HuH-7 (cell line): ENCODE measurements at regions not wholly inside any gene's neighbourhood (a gene's known extent, or its start where the extent isn't known, plus 50 kb on each side); places are given as distances from the start of the nearest gene placed in this dataset.

ENCODE experiments used
- DNase-seq: peaks from one replicate; pipeline ENCODE4 v3.0.0; 2011; ENCODE audit warnings: low spot score

DNA sequence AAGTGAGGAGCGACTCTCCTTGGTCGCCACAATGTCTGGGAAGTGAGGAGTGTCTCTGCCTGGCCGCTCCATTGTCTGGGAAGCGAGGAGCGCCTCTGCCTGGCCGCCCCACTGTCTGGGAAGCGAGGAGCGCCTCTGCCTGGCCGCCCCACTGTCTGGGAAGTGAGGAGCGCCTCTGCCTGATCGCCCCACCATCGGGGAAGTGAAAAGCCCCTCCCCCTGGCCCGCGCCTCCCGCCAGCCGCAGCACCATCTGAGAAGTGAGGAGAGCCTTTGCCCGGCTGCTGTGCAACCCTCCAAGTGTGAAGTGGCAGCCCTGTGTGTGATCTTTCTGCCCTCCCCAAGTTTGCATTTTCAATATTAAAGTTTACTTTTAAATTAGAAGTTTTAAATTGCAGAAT, 95.0 kb upstream of the PPP2R5A start:
- DNase-seq = no peak

DNA sequence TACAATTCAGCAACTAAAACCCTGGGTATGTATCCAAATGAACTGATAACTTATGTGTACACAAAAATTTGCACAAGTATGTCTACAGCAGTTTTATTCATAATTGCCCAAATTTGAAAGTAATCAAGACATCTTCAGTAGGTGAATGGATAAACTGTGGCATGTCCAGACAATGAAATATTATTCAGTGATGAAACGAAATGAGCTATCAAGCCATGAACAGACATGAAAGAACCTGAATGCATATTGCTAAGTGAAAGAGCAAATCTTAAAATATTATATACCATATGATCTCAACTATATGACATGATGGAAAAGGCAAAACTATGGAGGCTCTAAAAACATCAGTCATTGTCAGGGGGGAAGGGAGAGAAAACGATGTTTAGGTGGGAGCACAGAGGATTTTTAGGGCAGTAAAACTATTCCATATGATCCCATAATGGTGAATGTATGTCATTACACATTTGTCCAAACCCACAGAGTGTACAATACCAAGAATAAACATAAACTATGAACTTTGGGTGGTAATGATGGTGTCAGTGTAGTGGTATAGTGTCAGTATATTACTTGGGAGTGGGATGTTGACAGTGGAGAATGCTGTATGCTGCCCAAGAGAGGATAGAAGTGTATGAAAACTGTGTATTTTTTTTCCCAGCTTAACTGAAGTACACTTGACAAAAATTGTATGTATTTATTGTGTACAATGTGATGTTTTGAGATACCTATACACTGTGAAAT, 92.8 kb upstream of the PPP2R5A start:
- DNase-seq = no peak

DNA sequence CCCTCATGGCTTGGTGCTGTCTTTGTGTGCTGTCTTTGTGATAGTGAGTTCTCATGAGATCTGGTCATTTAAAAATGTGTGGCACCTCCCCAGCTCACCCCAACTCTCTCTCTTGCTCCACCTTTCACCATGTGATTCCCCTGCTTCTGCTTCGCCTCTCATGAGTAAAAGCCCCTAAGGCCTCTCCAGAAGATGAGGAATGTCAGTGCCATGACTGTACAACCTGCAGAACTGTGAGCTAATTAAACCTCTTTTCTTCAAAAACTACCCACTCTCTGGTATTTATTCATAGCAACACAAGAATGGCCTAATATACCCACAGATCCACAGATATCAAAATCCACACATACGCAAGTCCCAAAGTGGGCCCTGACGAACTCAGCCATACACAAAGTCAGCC, 88.9 kb upstream of the PPP2R5A start:
- DNase-seq = no peak

DNA sequence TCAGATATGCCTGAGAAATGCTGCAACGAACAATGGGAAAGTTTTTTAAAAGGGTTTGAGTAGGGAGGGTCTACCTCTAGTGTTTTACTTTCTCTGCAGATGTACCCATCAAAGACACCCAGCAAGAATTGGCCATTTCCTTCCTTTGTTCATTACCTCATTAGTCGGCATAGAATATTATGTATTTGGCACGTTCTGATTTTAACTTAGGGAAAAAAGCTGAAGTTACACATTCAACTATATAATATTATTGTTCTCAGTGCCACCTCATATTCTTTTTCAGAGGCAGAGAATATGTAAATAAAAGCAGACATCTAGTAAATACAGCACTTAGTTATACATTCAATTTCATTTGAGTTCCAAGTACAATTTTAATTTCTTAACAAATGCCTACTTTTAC, 83.7 kb upstream of the PPP2R5A start:
- no peak for DNase-seq

DNA sequence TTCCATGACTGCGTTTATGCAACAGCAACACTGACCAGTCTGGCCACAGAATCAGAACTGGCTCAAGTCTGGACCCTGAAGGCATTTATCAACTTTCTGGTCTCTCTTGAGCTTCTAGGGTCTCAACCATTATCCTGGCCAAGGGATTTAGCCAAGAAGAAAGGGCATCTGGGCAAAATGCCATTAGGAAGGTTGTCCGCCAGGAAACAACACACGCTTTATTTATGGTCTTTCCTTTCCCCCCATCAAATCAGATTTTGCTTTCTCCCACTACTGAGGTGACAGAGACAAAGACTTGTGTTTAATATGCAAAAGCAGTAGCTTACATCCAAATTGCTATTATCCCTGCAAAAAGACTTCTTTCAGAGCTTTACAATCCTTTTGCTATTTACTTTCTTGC, 81.6 kb upstream of the PPP2R5A start:
- DNase-seq = no peak

DNA sequence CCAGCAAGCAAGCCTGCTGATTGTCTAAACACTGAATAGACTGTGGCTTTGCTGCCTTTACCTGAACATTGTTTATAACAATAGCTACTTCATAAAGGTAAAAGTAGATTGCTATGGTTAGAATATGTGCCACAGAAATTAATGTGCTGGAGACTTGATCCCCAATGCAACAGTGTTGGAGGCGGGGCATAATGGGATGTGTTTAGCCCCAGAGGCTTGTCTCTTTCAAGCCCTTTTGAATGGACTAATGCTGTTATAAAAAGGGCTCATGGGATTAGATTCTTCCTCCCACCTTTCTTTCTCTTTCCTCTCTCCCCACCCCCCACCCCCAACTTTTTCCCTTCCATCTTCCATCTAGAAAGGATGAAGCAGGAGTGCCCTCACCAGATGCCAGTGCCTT, 80.2 kb upstream of the PPP2R5A start:
- DNase-seq = no peak

DNA sequence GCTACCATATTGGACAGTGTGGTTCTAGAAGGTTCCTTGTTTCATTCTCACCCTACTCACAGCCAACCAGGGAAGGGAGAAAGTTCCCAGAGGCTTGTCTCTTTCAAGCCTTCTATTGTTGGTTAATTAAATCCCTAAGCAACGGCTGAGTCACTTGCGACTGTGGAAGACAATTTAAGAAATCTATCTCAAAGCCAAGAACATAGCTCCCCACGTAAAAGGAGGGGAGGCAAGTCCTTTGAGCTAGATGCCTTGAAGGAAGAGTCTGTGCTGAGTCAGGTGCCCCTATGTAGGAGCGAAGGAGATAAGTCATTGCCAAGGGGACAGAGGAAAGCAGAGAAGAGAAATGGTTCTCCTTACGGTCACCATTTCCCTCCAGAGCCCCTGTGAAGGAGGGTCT, 79.4 kb upstream of the PPP2R5A start:
- no peak for DNase-seq

DNA sequence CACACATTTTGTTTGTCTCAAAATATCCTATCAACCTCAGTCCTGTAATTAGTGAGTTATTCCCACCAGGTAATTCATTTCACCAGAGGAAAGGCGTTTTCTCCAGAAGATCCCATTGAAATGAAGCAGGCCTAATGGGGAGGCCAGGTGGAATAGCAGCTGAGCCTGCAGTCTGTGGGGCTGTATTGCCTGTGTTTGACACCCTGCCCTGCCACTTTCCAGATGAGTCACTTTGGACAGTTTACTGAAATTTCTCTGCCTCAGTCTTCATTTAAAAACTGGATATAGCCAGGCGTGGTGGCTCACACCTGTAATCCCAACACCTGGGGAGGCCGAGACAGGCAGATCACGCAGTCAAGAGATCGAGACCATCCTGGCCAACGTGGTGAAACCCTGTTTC, 78.1 kb upstream of the PPP2R5A start:
- DNase-seq = no peak

DNA sequence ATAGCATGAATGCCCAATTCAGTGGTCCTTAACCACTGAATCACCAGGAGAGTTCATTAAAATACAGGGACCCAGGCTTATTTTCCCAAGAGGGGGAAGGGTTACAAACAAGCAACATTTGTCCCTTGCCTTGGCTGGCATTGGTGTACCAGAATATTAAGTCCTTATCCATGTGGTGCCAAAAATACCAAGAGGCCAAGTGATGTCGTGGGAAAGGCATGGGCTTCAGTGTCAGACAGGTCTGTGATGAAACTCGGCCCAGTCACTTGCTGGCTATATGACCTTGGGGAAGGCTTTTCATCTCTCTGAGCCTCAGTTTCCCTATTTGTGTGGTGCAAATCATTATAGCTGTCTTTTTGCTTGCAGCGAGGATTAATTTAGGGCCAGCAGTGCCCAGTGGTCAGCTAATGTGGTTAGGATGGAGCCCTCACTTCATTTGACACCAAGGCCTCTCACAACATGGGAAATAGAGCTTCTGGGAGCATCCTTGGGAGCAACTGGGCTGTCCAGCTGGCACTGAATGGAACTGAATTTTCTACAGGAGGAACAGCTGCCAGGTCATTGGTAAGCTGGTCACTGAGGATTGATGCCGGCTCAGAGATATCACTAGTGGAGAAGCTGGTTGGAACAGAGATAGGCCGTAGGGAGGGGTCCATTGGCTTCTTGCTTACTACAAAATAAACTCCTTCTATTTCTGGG, 77.2 kb upstream of the PPP2R5A start:
- DNase-seq = no peak

DNA sequence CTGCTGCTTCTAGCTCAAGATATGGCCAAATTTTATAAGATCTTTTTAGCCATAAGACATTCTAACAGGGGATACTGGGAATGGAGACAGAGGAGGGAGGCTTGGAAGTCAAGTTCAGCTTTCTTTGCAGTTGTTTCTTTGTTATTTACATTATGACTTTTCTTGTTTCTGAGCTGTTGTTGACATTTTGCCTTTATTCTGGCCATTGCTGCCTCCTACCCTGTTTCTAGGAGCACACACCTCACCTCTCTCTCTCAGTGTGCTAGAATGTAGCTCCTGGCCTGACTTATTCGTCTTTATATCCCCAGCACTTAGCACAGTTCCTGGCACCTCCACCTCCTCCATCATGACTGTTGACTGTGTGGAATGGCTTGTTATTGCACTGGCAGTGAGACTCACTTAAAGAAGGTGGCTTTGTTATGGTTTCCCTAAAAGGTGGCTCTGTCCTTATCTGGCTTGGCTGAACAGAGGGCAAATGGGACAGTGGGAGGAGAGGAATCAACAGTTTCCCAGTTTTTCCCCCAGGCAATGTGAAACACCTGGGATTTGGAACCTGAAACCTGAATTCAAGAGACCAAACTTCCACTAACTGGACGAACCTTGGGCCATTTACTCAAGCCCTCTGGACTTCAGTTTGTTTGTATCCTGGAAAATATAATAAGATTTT, 76.1 kb upstream of the PPP2R5A start:
- no peak for DNase-seq

DNA sequence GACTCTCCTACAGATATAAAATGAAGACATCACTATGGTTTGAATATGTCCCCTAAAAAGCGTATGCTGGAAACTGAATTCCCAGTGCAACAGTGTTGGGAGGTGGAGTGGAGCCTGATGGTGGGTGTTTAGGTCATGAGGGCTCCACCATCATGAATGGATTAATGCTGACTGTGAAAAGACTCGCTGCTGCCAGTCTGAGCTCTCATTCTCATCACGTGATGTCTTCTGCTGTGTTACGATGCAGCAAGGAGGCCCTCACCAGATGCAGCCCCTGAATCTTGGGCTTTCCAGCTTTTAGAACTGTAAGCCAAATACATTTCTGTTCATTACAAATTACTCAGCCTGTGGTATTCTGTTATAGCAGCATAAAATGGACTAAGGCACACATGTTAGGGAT, 73.8 kb upstream of the PPP2R5A start:
- no peak for DNase-seq

DNA sequence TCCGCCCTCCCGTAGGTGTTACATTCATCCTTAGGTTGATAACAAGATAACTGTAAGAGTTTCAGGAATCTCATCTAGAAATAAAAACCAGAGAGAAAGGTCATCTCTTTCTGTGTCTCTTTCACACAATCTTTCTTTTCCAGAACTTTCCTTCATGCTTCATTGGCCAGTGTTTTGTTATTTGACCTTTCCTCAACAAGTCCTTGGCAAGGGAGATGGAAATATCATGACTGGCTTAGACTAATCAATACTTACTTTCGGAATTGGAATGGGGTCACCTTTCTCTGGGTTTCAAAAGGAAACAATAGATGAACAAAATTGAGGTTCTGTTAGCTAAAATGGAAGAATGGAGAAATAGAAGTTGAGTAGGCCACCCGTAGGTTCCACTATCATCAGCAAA, 72.9 kb upstream of the PPP2R5A start:
- DNase-seq = no peak

DNA sequence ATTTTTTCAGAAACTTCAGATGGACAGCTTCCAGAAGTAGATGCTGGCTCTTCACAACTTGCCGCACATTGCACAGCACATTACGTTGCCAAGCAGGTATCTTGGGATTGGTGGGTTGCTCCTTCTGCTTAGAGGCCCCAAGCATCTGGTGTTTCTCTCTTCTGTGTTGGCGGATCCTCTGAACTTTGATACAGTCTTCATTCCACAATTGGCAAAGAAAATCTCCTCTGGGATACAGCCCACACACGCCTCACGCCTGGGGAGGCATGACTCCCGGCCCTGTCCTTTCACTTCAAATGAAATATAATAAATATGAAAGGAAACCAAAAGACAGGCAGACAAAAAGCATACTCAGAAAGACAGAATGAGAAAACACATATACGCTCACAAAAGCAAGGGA, 72.3 kb upstream of the PPP2R5A start:
- no peak for DNase-seq

DNA sequence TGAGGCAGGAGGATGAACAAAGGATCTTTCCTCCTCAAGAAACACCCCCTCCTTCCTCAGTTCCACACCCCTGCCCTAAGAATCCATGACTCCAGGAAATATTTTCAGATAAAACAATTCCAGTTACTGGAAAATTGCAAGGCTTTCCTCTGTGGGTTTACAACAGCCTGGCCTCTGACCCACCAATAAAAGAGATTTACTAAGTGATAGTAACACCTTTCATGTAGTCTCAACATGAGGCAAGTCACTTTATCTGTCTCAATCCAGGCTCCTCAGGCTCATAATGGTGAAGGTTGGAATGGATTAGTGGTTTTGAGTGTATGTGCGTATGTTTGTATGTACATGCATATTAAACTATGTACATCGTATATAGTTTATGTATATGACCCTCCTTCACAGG, 71.4 kb upstream of the PPP2R5A start:
- peak; percentile 24 for DNase-seq

DNA sequence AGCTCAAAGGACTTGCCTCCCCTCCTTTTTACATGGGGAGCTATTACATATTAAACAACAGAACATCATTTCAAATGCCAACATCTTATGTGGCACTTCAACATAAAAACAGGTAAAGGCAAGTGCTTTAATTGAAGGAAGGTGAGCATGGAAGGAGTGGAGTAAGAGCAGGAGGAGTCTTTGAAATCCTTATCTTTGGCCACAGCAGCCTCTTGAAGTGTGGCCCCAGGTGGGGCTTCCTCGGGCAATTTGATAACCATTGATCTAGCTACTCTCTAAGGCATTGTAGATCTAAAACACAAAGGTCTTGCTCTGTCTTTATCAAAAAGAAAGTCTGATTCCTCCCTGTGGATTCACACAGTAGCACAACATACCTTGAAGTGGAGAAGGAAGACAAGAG, 70.9 kb upstream of the PPP2R5A start:
- no peak for DNase-seq

DNA sequence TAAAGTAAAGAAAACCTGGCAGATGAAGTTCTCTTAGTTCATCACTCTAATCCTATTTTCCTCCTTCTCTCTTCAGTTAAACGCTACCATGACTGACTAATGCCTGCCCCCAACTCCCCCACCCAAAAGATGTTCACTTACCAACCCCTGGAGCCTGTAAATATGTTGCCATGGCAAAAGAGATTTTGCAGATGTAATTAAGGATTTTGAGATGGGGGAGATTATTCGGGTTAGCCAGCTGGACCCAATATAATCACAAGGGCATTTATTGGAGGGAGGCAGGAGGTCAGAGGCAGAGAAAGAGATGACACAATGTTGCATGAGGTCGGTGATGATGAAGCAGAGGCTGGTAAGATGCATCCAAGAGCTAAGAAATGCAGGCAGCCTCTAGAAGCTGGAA, 69.3 kb upstream of the PPP2R5A start:
- DNase-seq = no peak

DNA sequence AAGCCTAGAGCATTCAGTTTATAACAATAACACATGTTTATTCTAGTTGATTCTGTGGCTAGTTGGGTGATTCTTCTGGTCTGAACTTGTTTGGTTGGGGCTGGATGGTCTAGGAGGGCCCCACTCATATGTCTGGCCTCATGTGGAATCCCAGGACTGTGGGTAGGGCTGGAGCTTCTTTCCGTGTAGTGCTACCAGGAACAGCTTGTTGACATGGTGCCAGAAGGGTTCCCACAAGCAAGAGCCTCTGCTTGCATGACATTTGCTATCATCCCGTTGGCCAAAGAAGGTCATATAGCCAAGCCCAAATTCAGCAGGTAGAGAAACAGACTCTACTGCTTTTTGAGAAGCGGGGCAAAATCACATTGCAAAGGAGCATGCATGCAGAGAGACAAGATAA, 67.6 kb upstream of the PPP2R5A start:
- DNase-seq = no peak

DNA sequence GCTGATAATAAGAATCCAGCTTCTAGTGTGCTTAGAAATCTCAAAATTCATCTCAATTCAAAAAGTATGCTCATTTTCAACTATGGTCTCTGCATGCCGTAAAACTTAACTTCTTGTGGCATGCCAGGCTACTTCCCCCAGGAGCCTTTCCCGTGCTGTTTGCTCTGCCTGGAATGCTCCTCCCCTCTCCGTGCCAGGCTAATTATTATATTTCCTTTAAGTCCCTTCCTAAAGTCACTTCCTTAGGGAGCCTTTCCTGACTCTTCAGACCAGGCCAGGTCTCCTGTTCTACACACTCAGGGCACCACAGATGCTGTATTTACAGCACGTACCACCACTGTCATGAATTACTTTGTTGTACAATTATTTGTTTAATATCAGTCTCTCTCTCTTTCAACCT, 67.1 kb upstream of the PPP2R5A start:
- no peak for DNase-seq

DNA sequence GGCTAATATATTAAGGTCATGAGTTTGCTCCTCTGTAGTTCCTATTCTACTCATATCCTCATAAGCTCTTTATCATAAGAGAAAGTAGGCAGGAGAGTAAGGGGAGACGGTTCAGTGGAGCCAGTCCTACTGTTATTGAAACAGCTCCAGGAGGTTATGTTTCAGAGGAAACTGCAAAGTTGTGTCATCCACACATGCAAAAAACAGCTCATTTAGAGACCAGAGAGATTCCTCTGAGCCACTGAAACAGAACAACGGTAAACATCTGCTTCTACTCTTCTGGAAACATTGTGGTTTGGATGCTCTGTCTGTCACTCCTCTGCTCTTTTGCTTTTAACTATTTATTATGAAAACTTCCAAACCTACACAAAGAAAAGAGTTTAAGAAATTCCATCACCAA, 66.3 kb upstream of the PPP2R5A start:
- no peak for DNase-seq

DNA sequence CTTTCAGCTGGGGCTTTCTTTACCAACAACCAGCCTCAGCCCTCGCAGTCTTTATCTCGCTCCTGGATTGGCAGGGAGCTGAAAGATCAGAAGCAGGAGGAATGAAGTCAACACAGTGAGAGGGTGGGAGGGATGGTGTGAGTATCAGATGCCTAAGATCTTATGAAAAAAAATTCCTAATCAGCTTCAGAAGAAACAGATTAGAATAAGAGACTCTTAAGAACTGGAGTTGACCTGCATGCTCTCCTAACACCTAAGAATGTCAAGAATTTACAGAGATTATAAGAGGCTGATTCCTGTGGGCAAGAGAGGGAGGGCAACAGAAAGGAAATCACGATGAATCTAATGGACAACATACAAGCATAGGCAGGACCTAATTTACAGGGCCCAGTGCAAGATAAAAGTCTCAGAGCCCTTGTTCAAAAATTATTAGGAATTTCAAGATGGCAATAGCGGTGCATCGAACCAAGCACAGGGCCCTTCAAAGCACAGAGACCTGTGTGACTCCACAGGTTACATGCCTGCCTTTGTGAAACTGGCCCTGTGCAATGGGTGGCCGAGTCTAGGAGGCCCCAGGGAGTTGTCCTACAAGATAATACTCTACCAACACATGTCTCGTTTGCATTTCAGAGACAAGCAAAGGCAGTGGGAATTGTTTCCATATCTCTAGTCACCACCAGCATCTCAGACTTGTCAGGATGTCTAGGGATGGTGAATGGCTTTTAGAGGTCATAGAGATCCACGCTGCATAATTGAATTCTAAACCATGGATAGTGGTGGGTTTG, 65.3 kb upstream of the PPP2R5A start:
- no peak for DNase-seq

DNA sequence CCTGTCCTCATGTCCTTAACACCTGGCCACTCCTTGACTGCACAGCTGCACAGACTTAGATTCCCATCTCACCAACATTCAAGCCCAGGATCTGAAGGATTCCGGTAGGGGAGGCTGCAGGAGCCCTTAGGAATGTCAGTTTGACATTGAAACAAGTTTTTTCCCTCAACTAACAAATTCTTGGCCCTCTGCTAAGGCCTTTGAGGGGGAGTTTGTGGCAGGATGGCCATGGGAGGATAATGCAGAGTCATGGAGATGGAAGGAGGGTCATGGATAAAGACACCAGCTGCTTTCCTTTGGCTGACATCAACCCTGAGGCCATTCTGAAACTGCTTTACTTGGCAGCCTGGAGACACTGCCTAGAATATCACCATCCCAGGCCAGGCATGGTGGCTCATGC, 63.4 kb upstream of the PPP2R5A start:
- no peak for DNase-seq

DNA sequence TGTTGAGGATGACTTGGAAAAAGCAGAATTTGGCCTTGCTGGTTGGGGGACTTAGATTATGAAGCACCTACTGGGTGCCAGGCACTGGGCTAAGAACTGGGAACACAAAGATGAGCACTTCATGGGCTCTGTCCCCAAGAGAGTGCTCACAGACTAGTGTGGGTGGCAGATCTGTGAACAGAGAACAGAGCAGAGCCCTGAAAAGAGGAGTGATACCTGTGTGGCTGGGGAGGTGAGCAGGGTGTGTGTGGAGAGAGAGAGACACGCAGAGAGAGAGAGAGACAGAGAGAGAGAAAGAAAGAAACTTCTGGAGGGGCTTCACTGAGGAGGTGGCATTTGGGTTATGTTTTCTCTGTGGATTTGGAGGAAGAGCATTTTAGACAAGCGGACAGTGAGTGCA, 61.1 kb upstream of the PPP2R5A start:
- no peak for DNase-seq

DNA sequence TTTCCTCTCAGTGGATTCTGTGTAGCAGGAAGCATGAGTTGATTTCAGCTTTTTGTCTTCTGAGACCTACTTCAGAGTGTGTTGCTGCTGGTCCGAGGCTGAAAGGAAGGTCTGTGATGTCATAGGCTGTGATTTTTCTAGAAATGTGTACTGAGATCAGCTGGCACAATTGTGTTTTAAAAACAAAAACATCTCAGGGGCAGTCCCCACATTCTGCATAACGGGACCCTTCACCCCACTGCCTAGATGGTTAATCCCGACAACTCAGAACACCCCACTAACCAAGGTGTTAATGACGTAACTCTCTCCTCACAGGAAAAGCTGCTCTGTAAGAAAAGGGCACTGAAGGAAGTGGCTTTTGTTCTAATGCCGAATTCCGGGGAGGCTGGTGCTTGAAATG, 59.8 kb upstream of the PPP2R5A start:
- no peak for DNase-seq
